GM12865 (cell line): ENCODE measurements at regions not wholly inside any gene's neighbourhood (a gene's known extent, or its start where the extent isn't known, plus 50 kb on each side); places are given as distances from the start of the nearest gene placed in this dataset.
"Not testable (repeated sequence)": the region's sequence is repeated elsewhere in the genome, so short reads cannot be mapped to it uniquely, and the experiment has no call there.

ENCODE experiments used
- DNase-seq: peaks from one replicate; pipeline ENCODE4 v3.0.0; 2010; ENCODE audit warnings: low read depth
- H3K4me3 ChIP-seq: 2 replicates; pipeline ENCODE4 v1.5.1; 2011; ENCODE audit warnings: mild to moderate bottlenecking, low read depth, low read length, control low read depth
- TF ChIP-seq, protein P1 (sequence below): IDR thresholded peaks from 2 replicates; pipeline ENCODE4 v1.5.1; 2011; ENCODE audit warnings: low read length, control low read depth, low read depth, inconsistent platforms; ENCODE audit not compliant: insufficient read depth; ENCODE audit errors: missing control alignments

DNA sequence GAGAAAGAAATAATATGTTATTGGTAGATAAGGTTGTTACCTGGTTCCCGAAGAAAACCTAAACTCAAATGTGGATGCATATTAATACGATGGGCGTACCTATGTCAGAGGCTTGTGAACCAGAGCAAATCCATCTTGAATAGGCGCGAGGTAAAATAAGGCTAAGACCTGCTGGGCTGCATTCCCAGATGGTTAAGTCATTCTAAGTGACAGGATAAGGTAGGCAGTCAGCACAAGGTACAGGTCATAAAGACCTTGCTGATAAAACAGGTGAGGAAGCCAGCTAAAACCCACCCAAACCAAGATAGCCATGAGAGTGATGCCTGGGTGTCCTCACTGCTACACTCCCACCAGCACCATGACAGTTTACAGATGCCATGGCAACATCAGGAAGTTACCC lies 1400.1 kb downstream of the CDH8 start:
- no peak for DNase-seq
- TF ChIP-seq, protein P1, sequence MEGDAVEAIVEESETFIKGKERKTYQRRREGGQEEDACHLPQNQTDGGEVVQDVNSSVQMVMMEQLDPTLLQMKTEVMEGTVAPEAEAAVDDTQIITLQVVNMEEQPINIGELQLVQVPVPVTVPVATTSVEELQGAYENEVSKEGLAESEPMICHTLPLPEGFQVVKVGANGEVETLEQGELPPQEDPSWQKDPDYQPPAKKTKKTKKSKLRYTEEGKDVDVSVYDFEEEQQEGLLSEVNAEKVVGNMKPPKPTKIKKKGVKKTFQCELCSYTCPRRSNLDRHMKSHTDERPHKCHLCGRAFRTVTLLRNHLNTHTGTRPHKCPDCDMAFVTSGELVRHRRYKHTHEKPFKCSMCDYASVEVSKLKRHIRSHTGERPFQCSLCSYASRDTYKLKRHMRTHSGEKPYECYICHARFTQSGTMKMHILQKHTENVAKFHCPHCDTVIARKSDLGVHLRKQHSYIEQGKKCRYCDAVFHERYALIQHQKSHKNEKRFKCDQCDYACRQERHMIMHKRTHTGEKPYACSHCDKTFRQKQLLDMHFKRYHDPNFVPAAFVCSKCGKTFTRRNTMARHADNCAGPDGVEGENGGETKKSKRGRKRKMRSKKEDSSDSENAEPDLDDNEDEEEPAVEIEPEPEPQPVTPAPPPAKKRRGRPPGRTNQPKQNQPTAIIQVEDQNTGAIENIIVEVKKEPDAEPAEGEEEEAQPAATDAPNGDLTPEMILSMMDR = no peak
- H3K4me3 ChIP-seq = no peak overlapping the region

GRCh38 chr16:60635548-60635947 lies 1400.7 kb downstream of the CDH8 start:
- no peak for DNase-seq
- TF ChIP-seq, protein P1 = no peak

DNA sequence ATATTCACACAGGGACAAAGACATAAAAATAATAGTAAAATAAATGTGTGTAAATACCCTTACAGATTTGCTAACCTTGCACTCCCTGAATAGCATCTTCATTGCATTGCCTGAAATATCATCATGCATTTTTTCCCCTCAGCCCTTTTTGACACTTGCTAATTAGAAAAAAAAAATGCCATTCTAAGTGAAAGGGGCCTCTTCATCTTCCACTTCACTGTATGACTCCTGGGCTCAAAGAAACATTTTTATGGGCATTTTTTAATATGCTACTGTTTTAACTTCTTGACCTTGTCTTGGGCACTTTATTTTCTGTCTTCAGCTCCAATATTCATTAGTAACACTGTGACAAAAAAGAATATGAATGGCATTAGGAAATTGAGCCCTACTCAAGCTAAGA lies 1424.4 kb downstream of the CDH8 start:
- H3K4me3 ChIP-seq = no peak overlapping the region
- no peak for DNase-seq
- TF ChIP-seq, protein P1 = no peak

More at GRCh38 chr16:60635548-60635947, 1400.7 kb downstream of the CDH8 start:
- no peak overlapping the region for H3K4me3 ChIP-seq

DNA sequence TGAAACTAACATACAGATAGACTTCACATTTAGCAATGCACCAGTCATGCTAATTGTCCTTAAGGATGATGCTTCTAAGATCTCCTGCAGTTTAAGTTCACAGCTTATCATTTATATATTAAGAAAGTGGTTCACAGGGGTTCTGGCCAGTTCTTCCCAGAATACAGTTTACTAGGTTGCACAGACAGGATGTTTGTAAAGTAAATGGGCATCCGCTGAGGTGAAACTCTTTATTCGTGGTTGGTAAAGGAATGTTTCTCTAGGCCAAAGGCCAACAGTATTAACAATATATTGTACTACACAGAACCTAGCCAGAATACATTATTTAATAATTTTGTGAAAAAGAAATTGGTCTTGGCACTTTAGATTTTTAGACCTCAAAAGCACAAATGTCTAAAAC lies 1427.3 kb downstream of the CDH8 start:
- TF ChIP-seq, protein P1 = no peak
- DNase-seq = no peak
- no peak overlapping the region for H3K4me3 ChIP-seq

DNA sequence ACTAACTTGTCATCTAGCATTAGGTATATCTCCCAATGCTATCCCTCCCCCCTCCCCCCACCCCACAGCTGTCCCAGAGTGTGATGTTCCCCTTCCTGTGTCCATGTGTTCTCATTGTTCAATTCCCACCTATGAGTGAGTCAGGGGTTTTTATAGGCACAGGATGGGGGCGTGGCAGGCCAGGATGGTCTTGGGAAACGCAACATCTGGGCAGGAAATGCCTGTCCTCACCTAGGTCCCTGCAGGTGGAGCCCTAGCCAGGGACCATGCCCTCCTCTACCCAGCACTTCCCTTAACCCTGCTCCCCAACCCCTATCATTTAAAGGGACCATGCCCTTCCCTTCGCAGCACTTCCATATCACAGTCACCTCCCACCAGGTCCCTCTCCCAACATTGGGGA lies 1430.6 kb downstream of the CDH8 start:
- not testable (repeated sequence) for DNase-seq, H3K4me3 ChIP-seq

DNA sequence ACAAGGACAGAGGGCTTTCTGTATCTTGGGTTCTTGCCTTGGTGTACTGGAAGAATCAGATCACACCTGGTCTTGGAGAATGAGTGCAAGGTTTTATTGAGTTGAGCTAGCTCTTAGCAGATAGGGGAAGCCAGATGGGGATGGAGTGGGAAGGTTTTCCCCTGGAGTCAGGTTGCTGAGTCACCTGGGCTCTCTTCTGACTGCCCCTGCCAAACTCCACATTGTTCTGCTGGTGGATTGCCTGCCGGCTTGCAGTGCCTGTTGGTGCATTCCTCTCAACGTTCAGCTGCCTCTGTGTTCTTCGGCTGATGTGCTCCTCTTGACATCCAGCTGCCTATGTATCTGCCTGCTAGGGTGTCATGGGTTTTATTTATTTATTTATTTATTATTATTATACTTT lies 1431.1 kb downstream of the CDH8 start:
- no peak overlapping the region for H3K4me3 ChIP-seq
- TF ChIP-seq, protein P1 = no peak
- no peak for DNase-seq

DNA sequence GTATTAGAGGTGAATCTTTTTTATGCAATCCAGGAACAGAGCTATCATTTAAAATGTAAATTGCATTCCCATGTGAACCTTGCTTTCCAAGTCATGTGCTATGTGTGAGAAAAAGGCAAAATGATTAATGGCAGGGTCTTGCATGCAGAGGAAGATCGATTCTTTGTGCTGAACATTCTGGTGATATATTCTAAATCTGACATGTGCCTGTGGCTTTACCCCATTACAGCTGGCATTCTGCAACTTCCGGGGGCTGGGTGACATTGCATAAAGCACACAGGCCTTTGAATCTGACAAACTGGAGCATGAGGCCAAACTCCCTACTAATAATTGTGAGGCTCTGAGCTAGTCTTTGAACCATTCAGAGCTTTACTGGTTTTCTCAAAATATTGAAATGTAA lies 1449.7 kb downstream of the CDH8 start:
- H3K4me3 ChIP-seq = no peak overlapping the region
- TF ChIP-seq, protein P1 = no peak
- DNase-seq = no peak
